GM12801 (cell line): ENCODE measurements at regions not wholly inside any gene's neighbourhood (a gene's known extent, or its start where the extent isn't known, plus 50 kb on each side); places are given as distances from the start of the nearest gene placed in this dataset.

Experiments
- CTCF ChIP-seq: IDR thresholded peaks from one replicate; pipeline ENCODE4 v1.5.1; 2011; ENCODE audit warnings: control low read depth; ENCODE audit not compliant: insufficient read length; ENCODE audit errors: extremely low read depth

- TF ChIP-seq CTCF, result no peak
Measured at GRCh38 chr5:163623524-163623923, 118.1 kb downstream of the MAT2B start.

GRCh38 chr5:163623986-163624385 lies 118.6 kb downstream of the MAT2B start:
- TF ChIP-seq CTCF, result no peak

- TF ChIP-seq CTCF, result no peak
Measured at GRCh38 chr5:163624431-163624830, 119.0 kb downstream of the MAT2B start.

GRCh38 chr5:163626904-163627434 lies 121.5 kb downstream of the MAT2B start:
- TF ChIP-seq CTCF, result no peak

GRCh38 chr5:163631856-163632255 lies 126.4 kb downstream of the MAT2B start:
- no peak for TF ChIP-seq CTCF

- TF ChIP-seq CTCF, result no peak
Measured at GRCh38 chr5:163633926-163634460, 128.6 kb downstream of the MAT2B start.

GRCh38 chr5:163635631-163636030 lies 130.2 kb downstream of the MAT2B start:
- TF ChIP-seq CTCF, result no peak
